ENCODE measurements at regions not wholly inside any gene's neighbourhood (a gene's known extent, or its start where the extent isn't known, plus 50 kb on each side); places are given as distances from the start of the nearest gene placed in this dataset.

GRCh38 chr2:111715987-111716904, 167.7 kb downstream of the ANAPC1 start:
- no peak for TF ChIP-seq CTCF (conservative IDR thresholded peaks at IDR 0.05; ENCODE audit: low read depth, low read length)
- no peak overlapping the region for H3K4me3 ChIP-seq (ENCODE audit: low read depth, low read length)
- no peak for DNase-seq (ENCODE audit: low read depth)

GRCh38 chr2:111716905-111717775, 166.9 kb downstream of the ANAPC1 start:
- DNase-seq (ENCODE audit: low read depth): no peak
- no peak overlapping the region for H3K4me3 ChIP-seq (ENCODE audit: low read depth, low read length)
- TF ChIP-seq CTCF (conservative IDR thresholded peaks at IDR 0.05; ENCODE audit: low read depth, low read length): no peak

All from epithelial cell of proximal tubule (primary cell).